ENCODE measurements at regions not wholly inside any gene's neighbourhood (a gene's known extent, or its start where the extent isn't known, plus 50 kb on each side); places are given as distances from the start of the nearest gene placed in this dataset.

GRCh38 chr14:86604561-86604960 lies 1074.6 kb downstream of the FLRT2 start:
- H3K4me1 ChIP-seq (ENCODE audit: control insufficient read depth, insufficient read depth, low read length, poor library complexity, severe bottlenecking), result no peaks in the 10 kb centered on the region
- no peaks in the 10 kb centered on the region for H3K9me3 ChIP-seq (ENCODE audit: control insufficient read depth, low read length)
- no peaks in the 10 kb centered on the region for H3K36me3 ChIP-seq (ENCODE audit: control insufficient read depth, insufficient read depth, low read length)
- H3K27me3 ChIP-seq (replicated peaks; ENCODE audit: control insufficient read depth, insufficient read depth, low read length, poor library complexity, severe bottlenecking), result no peaks in the 10 kb centered on the region
- no peak overlapping the region for H3K27ac ChIP-seq (ENCODE audit: insufficient read depth, low read length, poor library complexity, severe bottlenecking)
- DNase-seq, result no peak
- no peak overlapping the region for H3K4me3 ChIP-seq (ENCODE audit: insufficient read depth, low read depth, low read length, poor library complexity, severe bottlenecking)

- H3K36me3 ChIP-seq (ENCODE audit: control insufficient read depth, insufficient read depth, low read length), result no peaks in the 10 kb centered on the region
- no peak overlapping the region for H3K4me3 ChIP-seq (ENCODE audit: insufficient read depth, low read depth, low read length, poor library complexity, severe bottlenecking)
- H3K9me3 ChIP-seq (ENCODE audit: control insufficient read depth, low read length), result no peaks in the 10 kb centered on the region
- H3K27ac ChIP-seq (ENCODE audit: insufficient read depth, low read length, poor library complexity, severe bottlenecking), result no peak overlapping the region
- no peak for DNase-seq
- H3K4me1 ChIP-seq (ENCODE audit: control insufficient read depth, insufficient read depth, low read length, poor library complexity, severe bottlenecking), result no peaks in the 10 kb centered on the region
- no peaks in the 10 kb centered on the region for H3K27me3 ChIP-seq (replicated peaks; ENCODE audit: control insufficient read depth, insufficient read depth, low read length, poor library complexity, severe bottlenecking)
Observed at GRCh38 chr14:86602263-86602662, 1072.3 kb downstream of the FLRT2 start.

DNA sequence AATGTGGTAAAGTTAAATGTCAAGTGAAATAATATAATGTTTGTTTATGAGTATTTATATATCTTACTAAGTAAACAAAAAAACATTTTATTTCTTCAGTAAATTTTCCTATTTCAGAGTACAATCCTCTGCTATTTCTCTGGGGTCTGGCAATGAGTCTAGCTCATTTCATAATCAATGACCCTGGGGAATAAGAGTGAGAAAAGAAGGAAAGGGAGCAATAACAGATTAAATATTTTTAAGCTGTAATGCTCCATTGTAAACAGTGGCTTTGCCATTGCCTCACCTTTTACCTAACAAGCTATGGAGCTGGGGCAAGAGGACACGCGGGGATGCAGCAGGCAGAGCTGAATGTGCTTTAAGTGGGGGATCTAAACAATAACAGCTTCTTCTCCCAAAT lies 1071.9 kb downstream of the FLRT2 start:
- H3K27me3 ChIP-seq (replicated peaks; ENCODE audit: control insufficient read depth, insufficient read depth, low read length, poor library complexity, severe bottlenecking), result no peaks in the 10 kb centered on the region
- no peaks in the 10 kb centered on the region for H3K36me3 ChIP-seq (ENCODE audit: control insufficient read depth, insufficient read depth, low read length)

GRCh38 chr14:86597279-86597678 lies 1067.3 kb downstream of the FLRT2 start:
- Histone ChIP-seq H3K27ac (ENCODE audit: insufficient read depth, low read length, poor library complexity, severe bottlenecking) (no peak overlapping the region), H3K9me3 (ENCODE audit: control insufficient read depth, low read length) (no peaks in the 10 kb centered on the region), H3K36me3 (ENCODE audit: control insufficient read depth, insufficient read depth, low read length) (no peaks in the 10 kb centered on the region), H3K4me3 (ENCODE audit: insufficient read depth, low read depth, low read length, poor library complexity, severe bottlenecking) (no peak overlapping the region), H3K27me3 (replicated peaks; ENCODE audit: control insufficient read depth, insufficient read depth, low read length, poor library complexity, severe bottlenecking) (no peaks in the 10 kb centered on the region), H3K4me1 (ENCODE audit: control insufficient read depth, insufficient read depth, low read length, poor library complexity, severe bottlenecking) (no peaks in the 10 kb centered on the region)
- DNase-seq, result no peak

More for the DNA sequence above, 1071.9 kb downstream of the FLRT2 start:
- H3K4me3 ChIP-seq (ENCODE audit: insufficient read depth, low read depth, low read length, poor library complexity, severe bottlenecking), result no peak overlapping the region
- no peaks in the 10 kb centered on the region for H3K9me3 ChIP-seq (ENCODE audit: control insufficient read depth, low read length)
- no peak for DNase-seq
- H3K4me1 ChIP-seq (ENCODE audit: control insufficient read depth, insufficient read depth, low read length, poor library complexity, severe bottlenecking), result no peaks in the 10 kb centered on the region
- no peak overlapping the region for H3K27ac ChIP-seq (ENCODE audit: insufficient read depth, low read length, poor library complexity, severe bottlenecking)

- Histone ChIP-seq H3K4me1 (ENCODE audit: control insufficient read depth, insufficient read depth, low read length, poor library complexity, severe bottlenecking) (no peaks in the 10 kb centered on the region), H3K9me3 (ENCODE audit: control insufficient read depth, low read length) (no peaks in the 10 kb centered on the region), H3K27me3 (replicated peaks; ENCODE audit: control insufficient read depth, insufficient read depth, low read length, poor library complexity, severe bottlenecking) (no peaks in the 10 kb centered on the region), H3K27ac (ENCODE audit: insufficient read depth, low read length, poor library complexity, severe bottlenecking) (no peak overlapping the region), H3K4me3 (ENCODE audit: insufficient read depth, low read depth, low read length, poor library complexity, severe bottlenecking) (no peak overlapping the region), H3K36me3 (ENCODE audit: control insufficient read depth, insufficient read depth, low read length) (no peaks in the 10 kb centered on the region)
- no peak for DNase-seq
Observed at GRCh38 chr14:86596024-86596423, 1066.1 kb downstream of the FLRT2 start.

GRCh38 chr14:86575141-86575540 lies 1045.2 kb downstream of the FLRT2 start:
- no peak overlapping the region for H3K4me3 ChIP-seq (ENCODE audit: insufficient read depth, low read depth, low read length, poor library complexity, severe bottlenecking)
- no peaks in the 10 kb centered on the region for H3K36me3 ChIP-seq (ENCODE audit: control insufficient read depth, insufficient read depth, low read length)

GRCh38 chr14:86574778-86575129 lies 1044.8 kb downstream of the FLRT2 start:
- Histone ChIP-seq H3K27me3 (replicated peaks; ENCODE audit: control insufficient read depth, insufficient read depth, low read length, poor library complexity, severe bottlenecking) (no peaks in the 10 kb centered on the region), H3K4me1 (ENCODE audit: control insufficient read depth, insufficient read depth, low read length, poor library complexity, severe bottlenecking) (no peaks in the 10 kb centered on the region), H3K27ac (ENCODE audit: insufficient read depth, low read length, poor library complexity, severe bottlenecking) (no peak overlapping the region), H3K36me3 (ENCODE audit: control insufficient read depth, insufficient read depth, low read length) (no peaks in the 10 kb centered on the region), H3K9me3 (ENCODE audit: control insufficient read depth, low read length) (no peaks in the 10 kb centered on the region), H3K4me3 (ENCODE audit: insufficient read depth, low read depth, low read length, poor library complexity, severe bottlenecking) (no peak overlapping the region)
- no peak for DNase-seq

More at GRCh38 chr14:86575141-86575540, 1045.2 kb downstream of the FLRT2 start:
- Histone ChIP-seq H3K27me3 (replicated peaks; ENCODE audit: control insufficient read depth, insufficient read depth, low read length, poor library complexity, severe bottlenecking) (no peaks in the 10 kb centered on the region), H3K4me1 (ENCODE audit: control insufficient read depth, insufficient read depth, low read length, poor library complexity, severe bottlenecking) (no peaks in the 10 kb centered on the region), H3K9me3 (ENCODE audit: control insufficient read depth, low read length) (no peaks in the 10 kb centered on the region), H3K27ac (ENCODE audit: insufficient read depth, low read length, poor library complexity, severe bottlenecking) (no peak overlapping the region)
- no peak for DNase-seq

DNA sequence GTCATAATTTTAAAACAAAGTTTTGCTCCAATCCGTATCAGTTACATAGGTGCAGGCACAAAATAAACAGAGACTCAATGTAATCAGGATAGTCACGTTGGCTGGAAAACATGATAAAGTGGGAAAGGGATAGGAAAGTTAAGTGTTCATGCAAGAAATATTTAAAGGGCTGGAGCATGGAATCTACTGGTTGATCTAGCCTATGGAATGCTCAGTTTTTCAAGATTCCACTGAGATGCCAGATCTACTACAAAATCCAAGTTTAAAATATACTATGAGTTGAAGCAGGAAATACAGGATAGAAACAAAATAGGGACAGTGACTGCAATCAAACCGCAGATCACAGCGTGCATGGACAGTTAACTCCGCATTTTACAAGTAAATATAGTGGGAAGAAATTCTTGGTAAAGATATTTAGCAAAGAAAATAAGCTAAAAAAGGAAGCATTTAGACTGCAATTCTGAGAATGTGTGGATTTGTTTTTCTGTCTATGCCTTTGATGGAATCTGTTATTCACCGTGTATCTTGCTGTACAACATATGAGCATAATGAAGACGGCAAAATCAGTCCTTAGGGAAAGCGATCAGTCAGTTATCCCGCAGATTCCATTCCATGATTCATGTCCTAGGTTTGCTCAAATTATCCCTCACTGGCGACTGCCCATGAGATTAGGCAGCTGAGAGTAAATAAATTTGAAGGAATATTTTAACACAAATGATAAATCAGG lies 1044.3 kb downstream of the FLRT2 start:
- no peak overlapping the region for H3K27ac ChIP-seq (ENCODE audit: insufficient read depth, low read length, poor library complexity, severe bottlenecking)

DNA sequence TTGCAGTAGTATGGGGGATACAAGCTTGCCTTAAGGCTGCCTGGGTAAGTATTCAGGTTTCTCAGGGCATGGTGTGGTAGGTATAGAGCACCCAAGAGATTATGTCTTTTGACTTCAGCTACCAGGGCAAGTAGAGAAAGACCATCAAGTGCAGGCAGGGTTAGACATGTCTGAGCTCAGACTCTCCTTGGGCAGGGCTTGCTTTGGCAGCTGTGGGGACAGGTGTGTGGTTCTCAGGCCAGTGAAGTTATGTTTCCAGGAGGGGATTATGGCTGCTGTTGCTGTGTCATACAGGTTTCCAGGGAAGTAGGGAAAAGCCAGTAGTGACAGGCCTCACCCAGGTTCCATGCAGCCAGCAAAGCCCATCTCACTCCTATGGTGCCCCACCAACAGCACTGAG lies 1040.4 kb downstream of the FLRT2 start:
- Histone ChIP-seq H3K9me3 (ENCODE audit: control insufficient read depth, low read length) (no peaks in the 10 kb centered on the region), H3K4me3 (ENCODE audit: insufficient read depth, low read depth, low read length, poor library complexity, severe bottlenecking) (no peak overlapping the region), H3K27me3 (replicated peaks; ENCODE audit: control insufficient read depth, insufficient read depth, low read length, poor library complexity, severe bottlenecking) (no peaks in the 10 kb centered on the region), H3K27ac (ENCODE audit: insufficient read depth, low read length, poor library complexity, severe bottlenecking) (no peak overlapping the region), H3K4me1 (ENCODE audit: control insufficient read depth, insufficient read depth, low read length, poor library complexity, severe bottlenecking) (no peaks in the 10 kb centered on the region), H3K36me3 (ENCODE audit: control insufficient read depth, insufficient read depth, low read length) (no peaks in the 10 kb centered on the region)
- DNase-seq, result no peak

More for the DNA sequence above, 1044.3 kb downstream of the FLRT2 start:
- Histone ChIP-seq H3K4me3 (ENCODE audit: insufficient read depth, low read depth, low read length, poor library complexity, severe bottlenecking) (no peak overlapping the region), H3K9me3 (ENCODE audit: control insufficient read depth, low read length) (no peaks in the 10 kb centered on the region), H3K27me3 (replicated peaks; ENCODE audit: control insufficient read depth, insufficient read depth, low read length, poor library complexity, severe bottlenecking) (no peaks in the 10 kb centered on the region), H3K36me3 (ENCODE audit: control insufficient read depth, insufficient read depth, low read length) (no peaks in the 10 kb centered on the region), H3K4me1 (ENCODE audit: control insufficient read depth, insufficient read depth, low read length, poor library complexity, severe bottlenecking) (no peaks in the 10 kb centered on the region)
- DNase-seq, result no peak

DNA sequence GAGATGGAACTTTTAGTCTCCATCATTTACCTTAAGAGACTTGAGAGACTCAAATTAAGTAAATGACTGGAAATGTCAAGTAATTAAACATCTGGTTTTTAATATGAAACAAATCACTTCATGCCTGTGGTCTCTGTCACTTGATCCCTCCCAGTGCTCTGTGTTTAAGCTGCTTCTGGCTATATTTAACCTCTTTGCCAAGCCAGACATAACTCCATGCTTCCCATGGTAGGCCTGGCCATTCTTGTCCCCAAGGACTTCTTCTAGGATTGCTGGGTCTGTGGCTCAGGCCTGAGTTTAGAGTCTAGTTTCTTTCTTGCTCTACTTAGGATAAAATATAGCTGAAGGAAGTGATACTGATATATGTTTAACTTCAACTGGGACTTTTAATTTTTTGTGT lies 1013.6 kb downstream of the FLRT2 start:
- H3K4me3 ChIP-seq (ENCODE audit: insufficient read depth, low read depth, low read length, poor library complexity, severe bottlenecking), result no peak overlapping the region
- H3K27me3 ChIP-seq (replicated peaks; ENCODE audit: control insufficient read depth, insufficient read depth, low read length, poor library complexity, severe bottlenecking), result no peaks in the 10 kb centered on the region
- no peaks in the 10 kb centered on the region for H3K9me3 ChIP-seq (ENCODE audit: control insufficient read depth, low read length)
- no peak for DNase-seq
- H3K4me1 ChIP-seq (ENCODE audit: control insufficient read depth, insufficient read depth, low read length, poor library complexity, severe bottlenecking), result no peaks in the 10 kb centered on the region
- no peaks in the 10 kb centered on the region for H3K36me3 ChIP-seq (ENCODE audit: control insufficient read depth, insufficient read depth, low read length)
- no peak overlapping the region for H3K27ac ChIP-seq (ENCODE audit: insufficient read depth, low read length, poor library complexity, severe bottlenecking)
